Lower leg skin (tissue), 3 donors: ENCODE measurements at regions not wholly inside any gene's neighbourhood (a gene's known extent, or its start where the extent isn't known, plus 50 kb on each side); places are given as distances from the start of the nearest gene placed in this dataset.

Experiments
- POLR2A ChIP-seq, 2 donors: fragments of 450-650 bp; IDR thresholded peaks; one replicate each; pipeline ENCODE4 v1.6.1; 2016 to 2017; ENCODE audit warnings: antibody characterized with exemption in 2 of 2, mild to moderate bottlenecking in 1 of 2, moderate library complexity in 1 of 2
- TF ChIP-seq, protein P1 (sequence below), 3 donors: fragments of 450-650 bp; IDR thresholded peaks; one replicate each; pipeline ENCODE4 v1.5.1; 2016; ENCODE audit warnings: antibody characterized with exemption in 3 of 3, mild to moderate bottlenecking in 3 of 3, moderate library complexity in 2 of 3

DNA sequence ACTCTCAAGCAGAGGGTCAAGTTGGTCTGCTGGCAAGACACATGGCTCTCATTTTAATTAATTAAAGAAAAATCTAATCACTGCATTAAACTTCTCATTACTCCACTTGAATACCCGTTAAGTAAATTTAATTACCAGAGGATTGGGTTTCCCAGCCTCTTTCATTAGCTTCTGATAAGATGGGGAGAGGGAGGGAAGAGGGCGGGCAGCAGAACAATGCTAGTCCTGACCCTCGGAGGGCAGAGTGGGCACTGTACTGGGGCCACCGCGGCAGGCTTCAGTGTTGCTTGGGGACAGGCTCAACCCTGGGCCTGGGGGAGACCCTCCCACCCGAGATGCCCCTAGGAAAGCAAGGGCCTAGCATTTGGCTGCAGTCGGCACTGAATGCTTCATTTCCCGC is 55.6 kb upstream of the LINGO1 start:
- TF ChIP-seq, protein P1, sequence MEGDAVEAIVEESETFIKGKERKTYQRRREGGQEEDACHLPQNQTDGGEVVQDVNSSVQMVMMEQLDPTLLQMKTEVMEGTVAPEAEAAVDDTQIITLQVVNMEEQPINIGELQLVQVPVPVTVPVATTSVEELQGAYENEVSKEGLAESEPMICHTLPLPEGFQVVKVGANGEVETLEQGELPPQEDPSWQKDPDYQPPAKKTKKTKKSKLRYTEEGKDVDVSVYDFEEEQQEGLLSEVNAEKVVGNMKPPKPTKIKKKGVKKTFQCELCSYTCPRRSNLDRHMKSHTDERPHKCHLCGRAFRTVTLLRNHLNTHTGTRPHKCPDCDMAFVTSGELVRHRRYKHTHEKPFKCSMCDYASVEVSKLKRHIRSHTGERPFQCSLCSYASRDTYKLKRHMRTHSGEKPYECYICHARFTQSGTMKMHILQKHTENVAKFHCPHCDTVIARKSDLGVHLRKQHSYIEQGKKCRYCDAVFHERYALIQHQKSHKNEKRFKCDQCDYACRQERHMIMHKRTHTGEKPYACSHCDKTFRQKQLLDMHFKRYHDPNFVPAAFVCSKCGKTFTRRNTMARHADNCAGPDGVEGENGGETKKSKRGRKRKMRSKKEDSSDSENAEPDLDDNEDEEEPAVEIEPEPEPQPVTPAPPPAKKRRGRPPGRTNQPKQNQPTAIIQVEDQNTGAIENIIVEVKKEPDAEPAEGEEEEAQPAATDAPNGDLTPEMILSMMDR (IDR thresholded peaks at IDR 0.05), result no peak
- no peak for TF ChIP-seq POLR2A (IDR thresholded peaks at IDR 0.05)
